M059J (cell line): ENCODE measurements at regions not wholly inside any gene's neighbourhood (a gene's known extent, or its start where the extent isn't known, plus 50 kb on each side); places are given as distances from the start of the nearest gene placed in this dataset.

Experiments used
- DNase-seq: peaks from one replicate; pipeline ENCODE4 v3.0.0-alpha.2; 2012; ENCODE audit warnings: low read depth

GRCh38 chr18:39396168-39396567, 1830.6 kb upstream of the CELF4 start:
- DNase-seq: no peak

GRCh38 chr18:39389800-39390379, 1824.3 kb upstream of the CELF4 start:
- DNase-seq: peak; percentile 45

- DNase-seq: no peak
Observed at GRCh38 chr18:39380866-39381265, 1815.3 kb upstream of the CELF4 start.

GRCh38 chr18:39380186-39380725, 1814.7 kb upstream of the CELF4 start:
- peak; percentile 4 for DNase-seq

GRCh38 chr18:39375066-39375465, 1809.5 kb upstream of the CELF4 start:
- DNase-seq: no peak

- DNase-seq: no peak
Observed at GRCh38 chr18:39371996-39372395, 1806.4 kb upstream of the CELF4 start.

- no peak for DNase-seq
Observed at GRCh38 chr18:39366656-39367055, 1801.1 kb upstream of the CELF4 start.

- DNase-seq: no peak
Observed at GRCh38 chr18:39365836-39366485, 1800.4 kb upstream of the CELF4 start.

- DNase-seq: no peak
Observed at GRCh38 chr18:39360072-39360471, 1794.5 kb upstream of the CELF4 start.

GRCh38 chr18:39359636-39360035, 1794.0 kb upstream of the CELF4 start:
- no peak for DNase-seq

- peak; percentile 57 for DNase-seq
Observed at GRCh38 chr18:39350945-39351344, 1785.3 kb upstream of the CELF4 start.

GRCh38 chr18:39349801-39350200, 1784.2 kb upstream of the CELF4 start:
- DNase-seq: no peak

- no peak for DNase-seq
Observed at GRCh38 chr18:39348757-39349156, 1783.2 kb upstream of the CELF4 start.

GRCh38 chr18:39347701-39348100, 1782.1 kb upstream of the CELF4 start:
- DNase-seq: no peak

GRCh38 chr18:39346916-39347315, 1781.3 kb upstream of the CELF4 start:
- DNase-seq: no peak

GRCh38 chr18:39345321-39345720, 1779.7 kb upstream of the CELF4 start:
- peak; percentile 96 for DNase-seq

- no peak for DNase-seq
Observed at GRCh38 chr18:39344487-39344886, 1778.9 kb upstream of the CELF4 start.

- DNase-seq: no peak
Observed at GRCh38 chr18:39341129-39341528, 1775.5 kb upstream of the CELF4 start.

- DNase-seq: no peak
Observed at GRCh38 chr18:39340418-39340817, 1774.8 kb upstream of the CELF4 start.

- DNase-seq: no peak
Observed at GRCh38 chr18:39329496-39330275, 1764.1 kb upstream of the CELF4 start.

- DNase-seq: no peak
Observed at GRCh38 chr18:39326772-39327171, 1761.2 kb upstream of the CELF4 start.

- DNase-seq: no peak
Observed at GRCh38 chr18:39325973-39326372, 1760.4 kb upstream of the CELF4 start.

GRCh38 chr18:39319141-39319540, 1753.5 kb upstream of the CELF4 start:
- DNase-seq: no peak
